ENCODE measurements at regions not wholly inside any gene's neighbourhood (a gene's known extent, or its start where the extent isn't known, plus 50 kb on each side); places are given as distances from the start of the nearest gene placed in this dataset.
"Not testable (repeated sequence)": the region's sequence is repeated elsewhere in the genome, so short reads cannot be mapped to it uniquely, and the experiment has no call there.

DNA sequence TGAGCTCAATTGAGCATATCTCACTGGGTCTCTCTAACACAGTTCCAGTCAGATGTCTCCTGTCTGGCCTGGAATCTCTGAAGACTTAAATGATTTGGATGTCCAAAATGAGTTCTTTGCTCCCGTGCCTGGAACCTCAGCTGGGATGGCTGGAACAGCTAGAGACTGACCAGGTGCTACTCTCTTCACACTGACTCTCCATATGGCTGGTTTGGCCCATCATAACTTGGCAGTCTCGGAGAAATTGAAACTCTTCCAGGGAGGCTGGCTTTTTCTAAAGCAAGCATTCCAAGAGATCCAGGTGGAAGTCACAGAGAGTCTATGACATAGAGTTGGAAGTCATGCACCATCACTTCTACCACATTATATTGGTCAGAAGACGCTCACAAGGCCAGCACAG is 129.6 kb upstream of the NOL4 start:
- no peak for DNase-seq

DNA sequence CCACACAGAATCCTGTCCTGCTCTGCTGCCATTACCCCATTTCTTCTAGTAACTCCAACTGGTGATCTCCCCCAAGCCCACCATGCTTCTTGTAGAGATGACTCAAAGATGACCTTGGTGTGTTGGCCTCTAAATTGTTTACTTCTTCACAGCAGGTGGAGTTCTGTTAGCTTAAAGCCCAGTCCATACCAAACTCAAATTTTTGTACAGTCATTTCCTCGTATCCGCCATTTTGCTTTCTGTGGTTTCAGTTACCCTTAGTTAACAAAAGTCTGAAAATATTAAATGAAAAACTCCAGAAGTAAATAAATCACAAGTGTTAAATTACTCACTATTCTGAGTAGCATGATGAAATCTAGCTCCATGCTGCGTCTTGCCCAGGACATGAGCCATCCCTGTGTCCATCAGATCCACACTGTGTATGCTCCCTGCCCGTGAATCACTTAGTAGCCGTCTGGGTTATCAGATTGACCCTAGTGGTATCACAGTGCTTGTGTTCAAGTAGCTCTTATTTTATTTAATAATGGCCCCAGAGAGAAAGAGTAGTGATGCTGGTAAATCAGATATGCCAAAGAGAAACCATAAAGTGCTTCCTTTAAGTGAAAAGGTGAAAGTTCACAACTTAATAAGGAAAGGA is 133.3 kb upstream of the NOL4 start:
- DNase-seq, result no peak

DNA sequence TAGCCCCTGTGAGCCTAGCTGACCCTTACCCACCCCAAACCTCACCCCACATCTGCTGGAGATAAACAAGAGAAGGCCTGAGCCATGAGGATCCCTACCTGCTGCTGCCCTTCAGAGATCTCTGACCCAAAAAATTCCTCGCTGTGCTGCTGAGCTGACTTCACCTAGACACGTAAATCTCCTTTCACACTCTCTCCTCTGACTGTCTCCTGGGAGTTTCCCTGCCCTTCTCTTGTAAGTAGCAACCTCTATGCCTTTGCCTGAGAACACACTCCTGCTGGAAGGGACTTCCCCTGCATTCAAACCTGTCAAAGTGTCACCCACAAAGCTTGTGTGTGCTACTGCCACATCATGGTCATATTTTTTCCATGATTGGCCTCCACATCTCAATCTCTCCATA is 134.2 kb upstream of the NOL4 start:
- DNase-seq, result no peak

DNA sequence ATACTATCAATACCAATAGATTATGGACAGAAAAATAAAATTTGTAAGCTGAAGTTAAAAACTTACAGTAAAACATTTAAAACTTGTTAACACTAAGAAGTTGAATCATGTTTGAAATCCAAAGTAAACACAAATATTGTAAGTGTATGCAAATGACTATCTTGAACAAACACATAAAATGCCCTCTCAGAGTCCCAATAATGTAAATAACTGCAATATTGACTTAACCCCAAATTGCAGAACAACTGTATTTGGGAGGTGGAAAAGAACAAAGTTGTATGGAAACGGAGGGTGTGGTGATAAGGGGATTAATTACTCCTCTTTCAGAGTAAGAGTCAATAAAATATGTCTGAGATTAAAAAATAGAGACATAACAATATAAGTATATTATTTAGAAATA is 140.0 kb upstream of the NOL4 start:
- DNase-seq, result no peak

DNA sequence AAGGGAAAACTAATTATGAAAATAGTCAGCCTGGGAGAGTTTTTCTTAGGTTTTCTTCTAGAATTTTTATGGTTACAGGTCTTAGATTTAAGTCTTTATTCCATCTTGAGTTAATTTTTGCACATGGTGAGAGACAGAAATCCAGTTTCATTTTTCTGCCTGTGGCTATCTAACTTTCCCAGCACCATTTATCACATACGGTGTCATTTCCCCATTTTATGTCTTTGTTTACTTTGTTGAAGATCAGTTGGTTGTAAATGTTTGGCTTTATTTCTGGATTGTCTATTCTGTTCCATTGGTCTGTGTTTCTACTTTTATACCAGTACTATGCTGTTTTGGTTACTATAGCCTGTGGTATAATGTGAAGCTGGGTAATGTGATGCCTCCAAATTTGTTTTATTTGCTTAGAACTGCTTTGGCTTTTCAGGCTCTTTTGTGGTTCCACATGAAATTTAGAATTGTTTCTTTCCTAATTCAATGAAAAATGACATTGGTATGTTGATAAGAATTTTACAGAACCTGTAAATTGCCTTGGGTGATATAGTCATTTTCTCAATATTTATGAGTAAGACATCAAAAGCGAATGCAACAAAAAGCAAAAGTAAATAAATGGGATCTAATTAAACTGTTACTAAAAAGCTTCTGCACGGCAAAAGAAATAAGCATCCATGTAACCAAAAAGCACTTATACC is 146.1 kb upstream of the NOL4 start:
- DNase-seq, result no peak

DNA sequence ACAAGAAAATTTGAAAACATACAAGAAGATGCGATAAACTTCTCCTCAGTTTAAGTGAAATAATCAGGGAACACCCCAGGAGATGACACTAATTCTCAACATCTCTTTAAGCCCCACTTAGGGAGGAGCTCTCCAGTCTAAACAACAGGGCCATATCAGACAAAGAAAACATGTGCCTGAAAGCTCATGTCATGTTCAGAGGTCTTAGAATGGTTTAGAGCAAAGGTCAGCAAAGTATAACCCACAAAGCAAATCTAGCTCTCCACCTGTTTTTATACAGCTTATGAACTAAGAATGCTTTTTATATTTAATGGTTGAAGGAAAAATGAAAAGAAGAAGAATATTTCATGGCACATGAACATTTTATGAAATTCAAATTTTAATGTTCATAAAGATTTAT is 155.6 kb upstream of the NOL4 start:
- DNase-seq, result no peak

DNA sequence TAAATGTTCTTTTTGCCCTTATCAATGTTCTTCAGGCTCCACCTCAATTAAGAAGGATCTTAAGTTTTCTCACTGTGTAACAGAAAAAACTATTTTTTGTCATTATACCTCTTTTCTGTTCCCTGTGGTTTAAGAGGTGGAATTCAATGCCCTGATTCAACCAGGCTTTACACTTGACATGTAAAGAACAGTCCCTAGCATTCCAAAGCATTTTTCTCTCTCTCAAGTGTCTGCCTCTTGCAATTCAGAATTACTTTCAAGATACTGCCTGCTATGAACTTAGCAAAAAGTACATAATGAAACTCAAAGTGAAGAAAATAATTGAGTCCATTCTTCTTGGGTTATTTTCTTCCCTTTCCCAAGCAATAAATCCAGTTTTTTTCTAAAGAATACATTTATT is 160.6 kb upstream of the NOL4 start:
- no peak for DNase-seq

DNA sequence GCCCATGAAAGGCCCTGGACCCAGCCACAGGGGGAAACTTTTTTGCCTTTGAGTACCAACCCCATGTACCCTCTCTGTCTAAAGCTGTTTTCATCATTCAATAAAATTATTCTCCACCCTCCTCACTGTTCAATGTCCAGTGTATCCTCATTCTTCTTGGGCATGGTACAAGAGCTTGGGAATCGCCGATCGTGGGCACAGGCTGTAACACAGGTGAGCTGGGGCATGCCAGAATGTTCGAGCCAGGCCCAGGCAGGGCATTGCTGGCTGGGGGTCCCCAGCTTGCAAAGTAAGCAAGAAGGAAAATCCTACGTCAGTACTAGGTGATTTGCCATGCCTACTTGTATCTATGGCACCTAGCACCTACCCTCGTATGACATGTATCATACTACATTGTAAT is 162.1 kb upstream of the NOL4 start:
- DNase-seq, result no peak

DNA sequence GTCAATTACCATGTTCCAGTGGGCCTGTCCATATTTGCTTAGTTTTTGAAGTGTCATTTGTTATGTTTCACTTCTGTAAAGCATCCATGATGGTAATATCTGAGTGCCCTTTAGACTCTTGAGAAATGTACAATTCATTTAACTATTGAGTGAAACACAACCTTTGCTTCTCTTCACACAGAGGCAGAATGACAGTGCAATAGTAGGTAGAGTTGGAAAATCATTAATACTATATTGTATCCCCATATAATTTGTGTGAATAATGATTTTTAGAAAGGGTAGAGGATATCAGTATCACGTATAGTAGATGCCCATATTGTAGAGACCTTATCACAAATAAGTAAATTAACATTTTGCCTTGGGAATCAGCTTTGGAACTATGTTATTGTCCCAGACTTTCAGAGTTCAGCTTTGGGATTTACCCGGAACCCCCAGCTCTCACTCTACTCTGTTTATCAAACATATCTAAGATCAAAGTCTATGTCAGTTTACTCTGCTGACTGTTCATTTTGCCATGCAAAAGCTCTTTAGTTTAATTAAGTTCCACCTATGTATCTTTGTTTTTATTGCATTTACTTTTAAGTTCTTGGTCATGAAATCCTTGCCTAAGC is 172.7 kb upstream of the NOL4 start:
- no peak for DNase-seq

DNA sequence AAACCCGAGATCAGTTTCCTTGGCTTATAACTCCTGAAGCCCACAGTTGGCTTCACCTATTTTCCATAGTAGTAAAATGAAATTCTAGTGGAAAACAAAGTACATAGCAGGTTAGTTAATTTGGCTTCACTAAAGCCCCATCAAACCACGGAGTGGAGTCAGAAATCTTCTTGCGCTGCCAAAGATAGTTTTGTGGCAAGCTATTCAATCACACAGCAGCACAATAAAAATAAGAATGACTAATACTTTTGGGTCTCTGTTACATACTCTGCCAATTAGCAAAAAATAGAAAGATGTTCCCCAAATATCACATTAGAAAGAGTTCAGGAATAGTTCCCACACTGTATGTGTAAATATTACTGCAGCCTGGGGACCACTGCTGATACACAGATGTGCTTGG is 175.2 kb upstream of the NOL4 start:
- no peak for DNase-seq

DNA sequence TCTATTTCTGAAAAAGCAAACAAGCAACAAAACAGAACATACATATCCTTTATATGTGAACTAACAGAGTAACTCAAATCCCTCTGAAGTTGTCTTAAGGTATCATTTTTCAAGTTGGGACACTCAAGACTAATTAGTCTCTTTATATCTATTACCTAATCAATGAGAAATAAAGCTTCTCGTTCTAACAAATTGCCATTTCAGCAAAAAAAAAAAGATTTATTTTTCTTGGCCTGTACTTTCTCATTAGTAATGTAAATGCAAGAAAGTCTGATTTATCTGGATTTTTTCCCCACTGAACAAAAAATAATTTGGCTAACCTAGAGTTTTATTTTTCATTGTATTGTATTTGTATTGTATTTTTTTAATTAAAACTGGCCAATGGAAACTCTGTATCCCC is 176.1 kb upstream of the NOL4 start:
- no peak for DNase-seq

DNA sequence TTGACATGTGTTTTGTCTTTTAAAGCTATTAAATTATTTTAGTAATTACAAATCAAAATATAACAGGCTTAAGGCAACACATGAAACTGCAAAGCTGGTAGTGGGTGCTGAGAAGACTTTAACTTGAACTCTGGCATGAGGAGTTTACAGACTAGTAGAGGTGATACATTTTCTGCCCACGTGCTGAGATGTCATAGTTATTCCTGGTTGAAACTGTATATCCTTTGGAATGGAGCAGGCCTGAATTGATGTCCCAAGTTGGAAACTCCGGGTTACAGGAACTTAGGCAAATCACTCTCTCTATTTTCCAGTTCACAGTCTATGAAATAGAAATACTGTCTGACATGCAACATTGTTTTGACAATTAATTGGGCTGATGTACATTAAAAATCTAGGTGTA is 177.1 kb upstream of the NOL4 start:
- no peak for DNase-seq

DNA sequence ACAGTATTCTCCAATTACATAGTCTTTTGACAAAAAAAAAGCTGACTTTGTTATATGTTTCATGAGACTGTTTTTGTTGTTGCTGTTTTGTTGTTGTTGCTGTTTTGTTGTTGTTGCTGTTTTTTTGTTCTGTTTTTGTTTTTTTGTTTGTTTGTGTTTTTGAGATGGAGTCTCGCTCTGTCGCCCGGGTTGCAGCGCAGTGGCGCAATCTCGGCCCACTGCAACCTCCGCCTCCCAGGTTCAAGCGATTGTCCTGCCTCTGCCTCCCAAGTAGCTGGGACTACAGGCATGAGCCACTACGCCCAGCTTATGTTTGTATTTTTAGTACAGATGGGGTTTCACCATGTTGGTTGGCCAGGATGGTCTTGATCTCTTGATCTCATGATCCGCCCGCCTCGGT is 182.8 kb upstream of the NOL4 start:
- not testable (repeated sequence) for DNase-seq

DNA sequence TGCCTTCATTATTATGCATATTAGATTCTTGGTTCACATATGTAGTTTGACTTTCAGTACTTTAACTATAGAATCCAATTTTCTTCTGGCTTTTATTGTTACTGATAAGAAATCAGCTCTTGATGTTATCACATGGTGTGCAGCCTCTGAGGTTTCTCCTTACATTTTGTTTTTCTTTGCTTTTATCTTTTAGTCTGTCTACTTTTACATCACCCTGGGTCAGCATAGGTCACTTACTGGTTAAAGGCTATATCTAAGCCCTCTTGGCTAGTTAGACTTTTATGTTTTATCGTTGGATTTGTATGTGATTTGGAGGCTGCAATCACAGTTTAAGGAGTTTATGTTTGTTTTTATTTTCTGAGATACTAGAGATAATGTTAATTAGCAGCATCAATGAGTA is 187.2 kb upstream of the NOL4 start:
- DNase-seq, result no peak

DNA sequence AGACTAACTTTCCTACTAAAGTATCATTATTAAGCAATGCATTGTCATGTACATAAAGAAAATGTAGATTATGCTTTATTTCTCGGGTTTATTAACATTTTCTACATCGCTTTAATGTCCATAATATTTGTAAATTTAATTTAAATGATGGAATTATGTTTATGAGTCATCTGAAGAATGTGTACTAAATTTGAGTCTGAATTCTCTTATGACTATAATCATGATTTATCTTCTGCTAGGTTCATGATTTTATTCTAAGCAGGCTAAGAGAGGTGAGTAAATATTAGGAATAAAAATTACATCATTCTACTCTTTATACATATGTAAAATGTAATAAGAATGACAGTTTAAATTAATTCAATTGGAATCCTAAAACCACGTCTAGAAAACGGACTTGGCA is 206.3 kb upstream of the NOL4 start:
- no peak for DNase-seq

DNA sequence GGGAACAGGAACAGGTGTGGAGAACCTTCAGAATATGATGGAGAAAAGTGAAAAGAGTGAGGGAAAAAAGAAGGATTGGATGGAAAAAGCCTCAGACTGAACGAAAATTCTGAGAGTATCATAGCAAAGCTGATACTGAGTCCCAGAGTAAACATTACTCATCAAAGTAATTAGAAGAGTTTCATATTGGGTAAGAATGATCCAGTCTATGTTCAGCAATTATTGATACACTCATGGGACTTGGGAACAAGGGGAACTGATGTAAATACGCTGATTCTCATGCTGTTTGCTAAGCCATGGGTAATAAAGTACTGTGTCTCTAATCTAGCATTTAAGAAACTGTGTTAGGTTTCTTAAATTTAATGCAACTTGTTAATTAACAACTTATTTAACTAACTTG is 219.9 kb upstream of the NOL4 start:
- DNase-seq, result no peak

DNA sequence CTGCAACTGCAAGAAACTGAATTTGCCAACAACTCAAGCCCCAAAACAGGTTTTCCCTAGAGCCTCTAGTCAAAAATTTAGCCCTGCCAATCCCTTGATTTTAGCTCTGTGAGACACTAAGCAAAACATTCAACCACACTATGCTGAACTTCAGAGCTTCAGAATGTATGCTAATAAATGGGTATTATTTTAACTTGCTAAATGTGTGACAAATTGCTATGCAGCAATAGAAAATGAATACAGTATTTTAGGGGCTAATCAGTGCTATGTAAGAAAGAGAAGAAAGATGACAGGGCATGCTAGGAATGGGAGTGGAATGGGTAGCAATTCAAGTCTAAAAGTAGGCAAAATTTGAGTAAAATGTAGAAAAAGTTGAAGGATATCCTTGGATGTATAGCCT is 223.9 kb upstream of the NOL4 start:
- no peak for DNase-seq

DNA sequence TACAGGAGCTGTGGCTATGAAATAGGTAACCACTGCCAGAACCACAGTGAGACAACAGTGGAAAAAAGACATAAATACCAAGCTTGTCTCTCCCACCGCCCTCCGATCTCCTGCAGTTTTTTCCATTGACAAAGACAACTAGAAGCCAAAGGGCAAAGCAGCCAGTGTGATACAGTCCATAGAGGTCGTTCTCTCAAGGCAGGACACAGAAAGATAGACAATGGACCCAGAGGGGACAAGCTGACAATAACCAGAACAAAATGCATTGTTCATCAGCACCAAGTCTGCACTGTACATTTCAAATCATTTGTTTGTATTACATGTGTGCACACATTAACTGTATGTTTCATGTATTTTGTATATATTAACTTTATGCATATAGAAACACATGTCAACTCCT is 233.0 kb upstream of the NOL4 start:
- DNase-seq, result no peak

DNA sequence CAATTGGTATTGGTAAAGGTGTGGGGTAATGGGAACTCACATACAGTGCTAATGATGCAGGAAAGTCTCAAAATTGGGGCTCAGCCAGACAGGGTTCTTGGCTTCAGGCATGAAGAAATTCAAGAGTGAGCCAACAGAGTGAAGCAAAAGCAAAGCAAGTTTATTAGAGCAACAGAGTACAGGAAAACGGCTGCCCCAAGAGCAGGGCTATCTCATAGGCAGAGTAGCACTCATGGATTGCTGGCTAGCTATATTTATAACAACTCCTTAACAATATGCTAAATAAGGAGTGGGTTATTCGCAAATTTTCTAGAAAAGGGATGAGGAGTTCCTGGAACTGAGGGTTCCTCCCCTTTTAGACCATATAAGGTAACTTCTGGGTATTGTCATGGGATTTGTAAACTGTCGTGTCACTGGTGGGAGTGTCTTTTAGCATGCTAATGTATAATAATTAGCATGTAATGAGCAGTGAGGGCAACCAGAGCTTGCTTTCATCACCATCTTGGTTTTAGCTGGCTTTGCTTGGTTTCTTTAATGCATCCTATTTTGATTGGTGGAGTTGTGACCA is 233.8 kb upstream of the NOL4 start:
- no peak for DNase-seq

DNA sequence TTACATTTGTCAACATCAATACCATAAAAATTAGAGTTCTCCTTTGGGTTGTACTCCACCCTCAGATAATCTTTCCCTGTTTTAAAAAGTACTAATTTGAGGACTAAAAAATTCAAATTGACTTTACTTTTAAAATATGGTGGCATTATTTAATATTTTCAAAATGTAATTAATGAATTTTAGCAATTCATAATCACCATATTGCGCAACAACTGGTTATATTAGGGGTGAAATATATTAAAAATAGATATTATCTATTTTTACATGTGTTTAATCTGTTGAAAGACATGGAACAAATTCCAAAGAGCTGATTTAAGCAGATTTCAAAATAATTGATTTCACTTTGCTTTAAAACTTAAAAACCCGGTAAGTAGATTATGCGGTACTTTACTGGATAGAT is 236.6 kb upstream of the NOL4 start:
- no peak for DNase-seq

DNA sequence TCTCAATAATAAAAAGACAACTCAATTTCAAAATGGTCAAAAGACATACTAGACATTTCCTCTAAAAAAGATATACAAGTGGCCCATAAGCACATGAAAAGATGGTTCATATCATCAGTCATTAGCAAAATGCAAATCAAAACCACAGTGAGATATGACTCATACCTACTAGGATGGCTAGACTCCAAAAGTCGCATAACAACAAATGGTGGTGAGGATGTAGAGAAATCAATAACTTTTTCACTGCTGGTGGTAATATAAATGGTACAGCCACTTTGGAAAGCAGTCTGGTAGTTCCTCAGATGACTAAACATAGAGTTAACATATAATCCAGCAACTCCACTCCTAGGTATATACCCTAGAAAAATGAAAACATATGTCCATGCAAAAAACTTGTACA is 242.3 kb upstream of the NOL4 start:
- no peak for DNase-seq

DNA sequence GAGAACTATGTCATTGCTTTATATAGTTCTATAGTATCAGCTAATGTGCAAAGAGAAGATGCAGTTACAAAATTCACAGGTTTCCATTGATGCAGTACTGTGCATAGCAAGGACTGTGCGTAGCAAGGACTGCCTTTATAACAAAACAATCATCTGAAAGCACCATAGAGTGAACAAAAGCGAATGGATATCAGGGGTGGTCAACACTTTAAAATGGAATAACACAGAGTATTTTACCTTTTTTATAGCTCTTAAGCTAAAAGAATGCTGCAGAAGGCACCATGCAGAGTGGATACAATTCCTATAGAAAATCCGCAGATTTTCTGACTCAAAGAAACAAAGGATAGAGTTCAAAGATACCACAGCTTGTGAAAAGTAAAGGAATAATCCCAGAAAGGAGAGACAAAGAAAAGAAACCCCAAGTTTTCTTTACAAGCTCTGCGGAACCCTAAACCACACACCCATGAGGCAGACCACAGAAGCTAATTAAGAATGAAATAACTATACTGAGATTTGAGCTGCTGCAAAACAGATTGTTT is 229.9 kb upstream of the DTNA start:
- DNase-seq, result no peak

DNA sequence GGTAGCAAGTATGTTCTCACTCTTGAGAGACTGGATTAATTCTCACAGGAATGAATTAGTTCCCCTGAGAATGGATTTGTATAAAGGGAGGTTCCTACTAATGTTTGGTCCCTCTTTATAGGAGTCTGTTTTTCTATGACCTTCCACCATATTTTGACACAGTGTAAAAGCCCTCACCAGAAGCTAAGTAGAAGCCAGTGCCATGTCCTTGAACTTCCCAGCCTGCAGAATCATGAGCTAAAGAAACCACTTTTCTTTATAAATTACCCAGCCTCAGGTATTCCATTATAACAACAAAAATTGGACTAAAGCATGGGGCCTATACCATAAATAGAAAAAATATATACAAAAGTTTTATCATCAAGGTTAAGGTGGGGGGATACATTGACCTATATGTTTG is 227.9 kb upstream of the DTNA start:
- DNase-seq, result no peak

DNA sequence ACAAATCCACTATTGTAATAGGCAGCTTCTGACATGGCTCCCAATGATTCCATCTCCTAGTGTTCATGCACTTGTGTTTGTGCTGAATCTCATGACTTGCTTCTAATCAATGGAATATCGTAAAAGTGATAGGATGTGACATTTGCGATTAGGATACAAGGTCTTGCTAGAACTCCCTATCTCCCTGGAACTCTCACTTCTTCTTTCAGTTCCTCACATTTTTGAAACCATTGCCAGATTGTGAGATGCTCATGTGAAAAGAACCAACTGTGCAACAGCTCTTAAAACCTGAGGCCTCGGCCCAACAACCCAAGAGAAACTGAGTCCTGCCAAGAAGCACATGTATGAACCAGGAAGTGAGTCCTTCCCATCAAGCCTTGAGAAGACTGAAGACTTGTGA is 226.9 kb upstream of the DTNA start:
- DNase-seq, result no peak

Measured in activated T-cell treated with anti-CD3 and anti-CD28 coated beads, Interleukin-2, amount 50 U/mL, for 48 hours (primary cell).